ENCODE measurements at regions not wholly inside any gene's neighbourhood (a gene's known extent, or its start where the extent isn't known, plus 50 kb on each side); places are given as distances from the start of the nearest gene placed in this dataset.
"Not testable (repeated sequence)": the region's sequence is repeated elsewhere in the genome, so short reads cannot be mapped to it uniquely, and the experiment has no call there.

GRCh38 chr7:39863675-39864322 is 86.3 kb upstream of the CDK13 start:
- TF ChIP-seq, protein P1, sequence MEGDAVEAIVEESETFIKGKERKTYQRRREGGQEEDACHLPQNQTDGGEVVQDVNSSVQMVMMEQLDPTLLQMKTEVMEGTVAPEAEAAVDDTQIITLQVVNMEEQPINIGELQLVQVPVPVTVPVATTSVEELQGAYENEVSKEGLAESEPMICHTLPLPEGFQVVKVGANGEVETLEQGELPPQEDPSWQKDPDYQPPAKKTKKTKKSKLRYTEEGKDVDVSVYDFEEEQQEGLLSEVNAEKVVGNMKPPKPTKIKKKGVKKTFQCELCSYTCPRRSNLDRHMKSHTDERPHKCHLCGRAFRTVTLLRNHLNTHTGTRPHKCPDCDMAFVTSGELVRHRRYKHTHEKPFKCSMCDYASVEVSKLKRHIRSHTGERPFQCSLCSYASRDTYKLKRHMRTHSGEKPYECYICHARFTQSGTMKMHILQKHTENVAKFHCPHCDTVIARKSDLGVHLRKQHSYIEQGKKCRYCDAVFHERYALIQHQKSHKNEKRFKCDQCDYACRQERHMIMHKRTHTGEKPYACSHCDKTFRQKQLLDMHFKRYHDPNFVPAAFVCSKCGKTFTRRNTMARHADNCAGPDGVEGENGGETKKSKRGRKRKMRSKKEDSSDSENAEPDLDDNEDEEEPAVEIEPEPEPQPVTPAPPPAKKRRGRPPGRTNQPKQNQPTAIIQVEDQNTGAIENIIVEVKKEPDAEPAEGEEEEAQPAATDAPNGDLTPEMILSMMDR (IDR thresholded peaks at IDR 0.05; ENCODE audit: low read depth, low read length, poor library complexity, severe bottlenecking): not testable (repeated sequence)
- not testable (repeated sequence) for TF ChIP-seq EZH2phosphoT487 (IDR thresholded peaks at IDR 0.05; ENCODE audit: borderline replicate concordance, low read length)
